ENCODE measurements at regions not wholly inside any gene's neighbourhood (a gene's known extent, or its start where the extent isn't known, plus 50 kb on each side); places are given as distances from the start of the nearest gene placed in this dataset.

- no peak for TF ChIP-seq GATA2 (IDR thresholded peaks at IDR 0.05; ENCODE audit: low read depth, low read length)
- no peak for TF ChIP-seq GATA3 (IDR thresholded peaks at IDR 0.05; ENCODE audit: low read depth, low read length)
Observed at GRCh38 chr20:53805895-53806384, 212.3 kb upstream of the ZNF217 start.
